T-helper 1 cell (primary cell): ENCODE measurements at regions not wholly inside any gene's neighbourhood (a gene's known extent, or its start where the extent isn't known, plus 50 kb on each side); places are given as distances from the start of the nearest gene placed in this dataset.

Source experiments
- DNase-seq, 5 donors: peaks; one replicate each; pipeline ENCODE4 v3.0.0-alpha.2; 2012 to 2020

DNA sequence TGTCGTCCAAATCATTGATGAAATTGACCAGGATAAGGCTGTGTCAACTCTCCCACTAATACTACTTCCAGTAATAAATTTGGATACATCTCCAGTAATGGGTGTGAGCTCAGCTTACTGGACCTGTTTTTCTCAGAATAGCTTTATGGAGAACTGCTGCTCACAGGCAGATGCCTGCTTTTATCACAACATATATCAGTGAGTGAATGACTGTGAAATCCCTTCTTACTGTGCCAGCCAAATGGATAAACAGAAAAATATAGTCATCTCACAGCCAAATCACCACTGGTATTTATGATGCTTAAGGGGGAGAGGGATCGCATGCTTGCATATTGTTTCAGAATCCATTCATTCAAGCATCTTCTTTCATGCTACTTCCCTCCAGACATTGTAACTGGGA is 148.4 kb upstream of the PAPPA start:
- no peak for DNase-seq

- DNase-seq: no peak
Measured at GRCh38 chr9:116007824-116008223, 145.8 kb upstream of the PAPPA start.

GRCh38 chr9:116008278-116008677 is 145.3 kb upstream of the PAPPA start:
- DNase-seq: no peak

DNA sequence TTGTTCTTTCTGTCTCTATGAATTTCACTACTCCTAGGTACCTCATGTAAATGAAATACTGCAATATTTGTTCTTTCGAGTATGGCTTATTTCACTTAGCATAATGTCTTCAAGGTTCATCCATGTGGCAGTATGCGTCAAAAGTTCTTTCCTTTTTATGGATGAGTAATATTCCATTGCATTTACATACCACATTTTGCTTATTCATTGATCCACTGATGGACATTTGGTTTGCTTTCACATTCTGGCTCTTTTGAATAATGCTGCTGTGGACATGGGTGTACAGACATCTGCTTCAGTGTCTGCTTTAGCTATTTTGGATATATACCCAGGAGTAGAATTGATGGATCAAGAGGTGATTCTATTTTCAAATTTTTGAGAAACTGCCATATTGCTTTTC is 144.2 kb upstream of the PAPPA start:
- DNase-seq: no peak

- DNase-seq: no peak
Measured at GRCh38 chr9:116015855-116016254, 137.7 kb upstream of the PAPPA start.

- no peak for DNase-seq
Measured at GRCh38 chr9:116020146-116020545, 133.4 kb upstream of the PAPPA start.

- DNase-seq: no peak
Measured at GRCh38 chr9:116020801-116021200, 132.8 kb upstream of the PAPPA start.

DNA sequence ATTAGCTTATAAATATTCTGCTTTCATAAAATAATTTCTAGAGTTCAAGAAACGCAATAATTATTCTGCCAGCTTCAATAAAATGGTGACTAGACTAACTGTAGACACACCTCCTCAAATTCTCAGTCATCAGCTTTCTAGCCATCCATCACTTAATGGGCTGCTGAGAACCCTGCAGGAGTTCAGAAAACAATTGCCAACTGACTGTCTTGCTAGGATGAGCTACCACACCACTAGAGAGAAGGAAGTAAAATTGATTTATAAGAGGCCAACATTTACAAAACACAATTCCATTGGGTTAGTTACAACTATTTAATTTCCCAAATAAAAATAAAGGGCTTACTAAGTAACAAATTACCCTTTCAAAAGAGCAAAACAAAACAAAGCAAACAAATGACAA is 126.5 kb upstream of the PAPPA start:
- DNase-seq: no peak

GRCh38 chr9:116027511-116027910 is 126.1 kb upstream of the PAPPA start:
- DNase-seq: no peak

DNA sequence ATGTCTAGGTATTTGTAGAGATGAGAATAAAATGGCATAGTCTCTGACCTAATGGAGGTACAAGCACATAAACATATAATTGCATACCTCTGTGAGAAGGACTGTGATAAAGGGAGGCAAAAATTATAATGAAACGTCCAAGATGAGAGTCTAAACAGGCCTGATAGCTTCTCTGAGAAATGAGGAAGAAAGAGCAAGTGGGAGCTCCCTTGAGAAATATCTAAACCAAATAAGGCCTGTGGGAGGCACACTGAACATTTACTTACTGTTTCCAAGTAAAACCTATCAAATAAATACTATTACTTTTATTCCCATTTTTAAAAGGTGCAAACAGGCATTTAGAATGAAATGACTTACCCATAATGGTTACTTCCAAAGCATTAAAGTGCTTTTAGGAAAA is 125.6 kb upstream of the PAPPA start:
- DNase-seq: no peak

DNA sequence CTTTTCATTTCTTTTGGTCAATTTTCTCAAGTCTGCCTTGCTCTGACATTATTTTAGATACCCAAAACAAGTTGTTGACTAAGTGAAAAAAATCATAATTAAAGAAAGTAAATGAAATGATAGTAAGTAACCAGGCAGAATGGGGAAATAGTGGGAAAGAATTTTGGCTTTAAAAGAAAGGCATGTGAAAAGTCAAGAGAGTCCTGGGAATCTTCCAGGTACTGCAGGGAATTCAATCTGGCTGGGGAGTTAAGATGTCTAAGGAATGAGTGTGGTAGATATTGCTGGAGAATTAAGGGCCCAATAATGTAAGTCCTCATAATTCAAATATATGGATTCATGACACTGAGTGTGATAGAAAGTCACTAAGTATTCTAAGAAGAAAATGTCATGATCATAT is 123.1 kb upstream of the PAPPA start:
- DNase-seq: no peak

- DNase-seq: no peak
Measured at GRCh38 chr9:116032683-116033440, 120.7 kb upstream of the PAPPA start.

DNA sequence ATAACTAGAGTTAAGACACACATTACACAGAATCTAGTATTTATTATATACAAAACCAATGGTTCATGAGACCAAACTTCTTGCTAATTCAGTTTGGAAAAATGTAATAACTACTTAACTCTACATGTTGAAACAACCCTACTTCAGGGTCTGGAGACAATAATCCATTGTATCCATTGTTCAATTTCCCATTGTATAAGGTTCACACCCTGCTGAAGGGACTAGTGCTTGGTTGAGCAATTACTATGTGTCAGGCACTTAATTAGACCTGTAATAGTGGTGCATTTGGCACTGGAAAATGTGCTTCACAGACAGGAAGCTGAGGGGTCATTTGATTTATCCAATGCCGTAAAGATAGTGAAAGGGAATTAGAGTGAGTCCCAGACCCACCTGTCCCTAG is 114.3 kb upstream of the PAPPA start:
- no peak for DNase-seq

- no peak for DNase-seq
Measured at GRCh38 chr9:116039893-116040292, 113.7 kb upstream of the PAPPA start.

DNA sequence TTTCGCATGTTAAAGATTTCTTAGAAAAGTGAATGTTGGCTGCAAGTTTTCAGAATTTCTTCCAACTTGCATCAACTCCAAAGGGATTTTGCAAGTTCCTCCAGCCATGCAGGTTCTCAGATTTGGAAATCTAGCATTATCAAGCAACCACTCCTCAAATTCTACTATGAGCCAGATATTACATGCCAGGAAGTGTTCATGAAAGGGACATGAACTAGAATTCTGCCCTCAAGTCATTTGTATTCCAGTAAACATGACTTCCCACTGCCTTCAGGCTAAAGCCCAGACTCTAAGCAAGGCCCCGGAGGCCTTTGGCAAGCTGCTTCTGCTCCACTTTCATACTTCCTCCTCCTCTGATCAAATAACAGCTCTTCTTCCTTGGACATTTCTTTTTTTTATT is 111.3 kb upstream of the PAPPA start:
- no peak for DNase-seq

DNA sequence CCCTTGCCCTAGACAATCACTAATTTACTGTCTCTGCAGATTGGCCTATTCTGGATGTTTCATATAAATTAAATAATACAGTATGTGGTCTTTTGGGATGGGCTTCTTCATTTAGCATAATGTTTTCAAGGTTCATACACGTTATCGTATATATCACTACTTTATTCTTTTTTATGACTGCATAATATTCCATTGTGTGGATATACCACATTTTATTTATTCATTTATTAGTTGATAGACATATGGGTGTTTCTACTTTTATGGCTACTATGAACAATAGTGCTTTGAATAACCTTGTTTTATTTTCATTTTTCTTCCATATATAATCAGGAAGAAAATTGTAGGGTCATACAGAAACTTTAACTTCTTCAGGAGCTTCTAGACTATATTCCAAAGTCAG is 108.5 kb upstream of the PAPPA start:
- no peak for DNase-seq

DNA sequence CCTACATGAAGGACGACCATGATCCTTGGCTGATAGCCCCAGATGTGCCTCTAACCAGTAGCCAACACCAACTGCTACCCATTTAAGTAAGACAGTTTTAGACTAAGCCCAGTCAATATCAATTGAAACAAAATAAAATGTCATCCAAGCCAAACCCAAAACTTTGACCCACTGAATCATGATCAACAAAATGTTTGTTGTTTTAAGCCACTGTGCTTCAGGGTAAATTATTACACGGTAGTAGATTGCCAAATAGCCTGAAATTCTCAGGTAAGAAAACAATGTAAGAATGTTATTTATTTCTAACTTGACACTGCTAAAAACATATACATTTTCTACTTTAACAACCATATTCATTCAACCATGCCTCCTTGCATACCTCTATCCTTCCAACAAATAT is 105.5 kb upstream of the PAPPA start:
- DNase-seq: no peak

- DNase-seq: no peak
Measured at GRCh38 chr9:116049456-116049855, 104.1 kb upstream of the PAPPA start.

DNA sequence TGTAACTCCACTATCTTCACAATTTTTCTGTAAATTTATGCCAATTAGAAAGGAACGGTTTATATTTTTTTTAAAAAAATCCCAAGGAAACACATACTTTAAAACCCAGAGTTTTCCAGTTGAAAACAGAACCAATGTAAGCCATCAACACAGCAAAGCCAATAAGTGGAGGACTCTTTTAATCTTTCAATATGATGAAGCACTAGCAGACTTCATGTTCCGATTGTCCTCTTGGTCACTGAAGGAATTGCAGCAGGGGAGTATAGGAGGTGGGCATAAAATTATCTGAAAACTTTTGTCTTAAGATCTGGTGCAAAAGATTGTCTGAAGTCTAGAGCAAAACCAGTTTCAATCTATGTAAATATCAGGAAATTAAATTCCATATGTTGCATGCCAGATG is 102.1 kb upstream of the PAPPA start:
- no peak for DNase-seq

DNA sequence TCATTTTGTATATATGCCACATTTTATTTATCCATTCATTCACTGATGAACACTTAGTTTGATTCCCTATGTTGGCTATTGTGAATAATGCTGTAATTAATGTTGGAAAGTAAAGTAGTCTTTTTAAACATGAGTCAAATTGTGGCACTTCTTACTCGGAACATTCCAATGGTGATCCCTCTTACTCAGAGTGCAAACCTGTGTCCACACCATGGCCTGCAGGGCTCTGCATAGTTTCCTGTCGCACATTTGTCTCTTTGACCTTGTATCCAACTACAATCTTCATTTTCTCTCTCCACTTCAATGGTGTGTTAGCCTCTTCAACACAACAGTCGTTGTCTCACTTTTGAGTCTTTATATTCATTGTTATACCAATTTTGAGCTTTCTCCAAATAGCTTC is 98.1 kb upstream of the PAPPA start:
- DNase-seq: no peak

- DNase-seq: no peak
Measured at GRCh38 chr9:116057371-116057770, 96.2 kb upstream of the PAPPA start.

GRCh38 chr9:116058421-116058820 is 95.2 kb upstream of the PAPPA start:
- DNase-seq: no peak

- DNase-seq: no peak
Measured at GRCh38 chr9:116059466-116059865, 94.1 kb upstream of the PAPPA start.

- DNase-seq: no peak
Measured at GRCh38 chr9:116060631-116061030, 93.0 kb upstream of the PAPPA start.

- no peak for DNase-seq
Measured at GRCh38 chr9:116061546-116062205, 91.9 kb upstream of the PAPPA start.
